ENCODE measurements at regions not wholly inside any gene's neighbourhood (a gene's known extent, or its start where the extent isn't known, plus 50 kb on each side); places are given as distances from the start of the nearest gene placed in this dataset.

DNA sequence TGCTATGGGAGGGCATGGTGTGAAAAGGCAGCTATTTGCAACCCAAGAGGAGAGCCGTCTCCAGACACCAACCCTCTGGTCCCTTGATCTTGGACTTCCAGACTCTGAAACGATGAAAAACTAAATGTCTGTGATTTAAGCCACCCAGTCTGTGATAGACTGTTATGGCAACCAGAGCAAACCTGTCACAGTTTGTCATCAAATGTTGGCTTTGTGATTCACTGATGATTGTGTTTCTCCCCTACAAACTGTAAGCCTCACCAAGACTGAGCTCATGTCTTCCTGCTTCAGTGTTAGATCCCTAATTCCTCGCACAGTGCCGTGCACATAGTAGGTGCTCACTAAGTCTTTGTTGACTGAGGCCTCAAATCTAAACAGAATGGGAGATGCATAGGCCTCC is 224.6 kb upstream of the PITRM1 start:
- TF ChIP-seq POLR2A (IDR thresholded peaks at IDR 0.05): no peak
- no peak for TF ChIP-seq CTCF (IDR thresholded peaks at IDR 0.05)

All from suprapubic skin (tissue), 3 donors.